ACHN (cell line): ENCODE measurements at regions not wholly inside any gene's neighbourhood (a gene's known extent, or its start where the extent isn't known, plus 50 kb on each side); places are given as distances from the start of the nearest gene placed in this dataset.
"Not testable (repeated sequence)": the region's sequence is repeated elsewhere in the genome, so short reads cannot be mapped to it uniquely, and the experiment has no call there.

Experiments used
- DNase-seq: peaks from one replicate; pipeline ENCODE4 v3.0.0-alpha.2; 2015
- in situ Hi-C: cut with HindIII; loops from 2 replicates; pipeline ENCODE4 v1.10.0; 2017; ENCODE audit warnings: low sequenced_read_pairs, low pct_ligation_motif_present, low pct_unique_long_range_greater_than_20kb

DNA sequence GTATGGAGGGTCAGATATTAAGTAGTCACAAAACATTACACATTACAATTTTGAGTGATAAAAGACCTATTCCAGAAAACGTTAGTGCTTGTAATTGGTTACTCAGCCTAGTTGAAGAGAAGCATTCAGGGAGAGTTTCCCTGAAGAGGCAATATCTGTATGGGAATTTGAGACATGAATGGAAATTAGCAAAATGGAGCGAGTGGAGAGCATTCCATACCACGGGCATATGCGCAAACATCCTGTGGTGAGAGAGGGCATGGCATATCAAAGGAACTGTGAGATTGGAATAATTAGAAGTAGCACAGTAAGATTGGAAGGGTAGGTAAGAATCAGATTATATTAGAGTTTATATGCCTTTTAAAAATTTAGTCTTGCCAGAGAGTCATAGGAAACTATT lies 867.9 kb downstream of the PRIM2 start:
- in situ Hi-C loops, DNase-seq: not testable (repeated sequence)

- in situ Hi-C loops, DNase-seq: not testable (repeated sequence)
These were observed 875.8 kb downstream of the PRIM2 start for GRCh38 chr6:58193209-58193608.

GRCh38 chr6:58198301-58198700 lies 880.9 kb downstream of the PRIM2 start:
- no peak for DNase-seq
- in situ Hi-C loops = no loop called here

GRCh38 chr6:58237124-58237523 lies 919.7 kb downstream of the PRIM2 start:
- in situ Hi-C loops, DNase-seq: not testable (repeated sequence)

GRCh38 chr6:58238421-58238820 lies 921.0 kb downstream of the PRIM2 start:
- DNase-seq, in situ Hi-C loops: not testable (repeated sequence)

DNA sequence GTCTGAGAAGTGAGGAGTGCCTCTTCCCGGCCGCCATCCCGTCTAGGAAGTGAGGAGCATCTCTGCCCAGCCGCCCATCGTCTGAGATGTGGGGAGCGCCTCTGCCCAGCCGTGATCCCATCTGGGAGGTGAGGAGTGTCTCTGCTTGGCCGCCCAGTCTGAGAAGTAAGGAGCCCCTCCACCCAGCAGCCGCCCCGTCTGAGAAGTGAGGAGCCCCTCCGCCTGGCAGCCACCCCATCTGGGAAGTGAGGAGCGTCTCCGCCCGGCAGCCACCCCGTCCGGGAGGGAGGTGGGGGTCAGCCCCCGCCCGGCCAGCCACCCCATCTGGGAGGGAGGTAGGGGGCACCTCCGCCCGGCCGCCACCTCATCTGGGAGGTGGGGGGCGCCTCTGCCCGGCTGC lies 940.2 kb downstream of the PRIM2 start:
- in situ Hi-C loops, DNase-seq: not testable (repeated sequence)

GRCh38 chr6:58290177-58290576 lies 972.7 kb downstream of the PRIM2 start:
- no peak for DNase-seq
- in situ Hi-C loops = no loop called here

- DNase-seq, in situ Hi-C loops: not testable (repeated sequence)
These were observed 973.9 kb downstream of the PRIM2 start for GRCh38 chr6:58291319-58291718.

DNA sequence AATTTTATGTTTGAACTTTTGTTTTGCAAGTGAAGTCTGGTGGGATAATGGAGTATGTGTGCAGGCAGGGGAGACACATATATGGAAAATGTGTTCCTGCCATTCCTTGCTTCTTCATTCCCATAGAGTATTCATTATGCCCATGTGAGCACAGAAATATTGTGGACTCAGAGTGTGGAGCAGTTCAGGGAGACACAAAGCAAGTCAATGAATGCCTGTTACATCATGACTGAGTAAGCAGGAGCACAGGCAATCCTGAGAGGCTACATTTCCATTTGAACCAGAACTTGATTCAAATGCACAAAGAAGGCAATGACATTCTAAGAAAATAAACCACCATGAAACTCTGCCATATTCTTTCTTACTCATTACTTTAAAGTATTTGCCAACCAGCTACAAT lies 990.5 kb downstream of the PRIM2 start:
- in situ Hi-C loops, DNase-seq: not testable (repeated sequence)

- in situ Hi-C loops, DNase-seq: not testable (repeated sequence)
These were observed 1014.7 kb downstream of the PRIM2 start for GRCh38 chr6:58332108-58332507.

DNA sequence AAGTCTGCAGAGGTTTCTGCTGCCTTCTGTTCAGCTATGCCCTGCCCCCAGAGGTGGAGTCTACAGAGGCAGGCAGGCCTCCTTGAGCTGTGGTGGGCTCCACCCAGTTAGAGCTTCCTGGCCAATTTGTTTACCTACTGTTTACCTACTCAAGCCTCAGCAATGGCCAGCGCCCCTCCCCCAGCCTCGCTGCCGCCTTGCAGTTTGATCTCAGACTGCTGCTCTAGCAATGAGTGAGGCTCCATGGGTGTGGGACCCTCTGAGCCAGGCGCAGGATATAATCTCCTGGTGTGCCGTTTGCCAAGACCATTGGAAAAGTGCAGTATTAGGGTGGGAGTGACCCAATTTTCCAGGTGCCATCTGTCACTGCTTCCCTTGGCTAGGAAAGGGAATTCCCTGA lies 1024.9 kb downstream of the PRIM2 start:
- DNase-seq, in situ Hi-C loops: not testable (repeated sequence)

- in situ Hi-C loops = not testable (repeated sequence)
These were observed 1030.1 kb downstream of the PRIM2 start for GRCh38 chr6:58347534-58347933.

GRCh38 chr6:58351619-58352018 lies 1034.2 kb downstream of the PRIM2 start:
- DNase-seq, in situ Hi-C loops: not testable (repeated sequence)

More at GRCh38 chr6:58347534-58347933, 1030.1 kb downstream of the PRIM2 start:
- not testable (repeated sequence) for DNase-seq

GRCh38 chr6:58358452-58358851 lies 1041.0 kb downstream of the PRIM2 start:
- DNase-seq, in situ Hi-C loops: not testable (repeated sequence)

- not testable (repeated sequence) for DNase-seq
These were observed 1048.4 kb downstream of the PRIM2 start for GRCh38 chr6:58365856-58366255.

GRCh38 chr6:58406659-58407058 lies 1089.2 kb downstream of the PRIM2 start:
- in situ Hi-C loops, DNase-seq: not testable (repeated sequence)

More at GRCh38 chr6:58365856-58366255, 1048.4 kb downstream of the PRIM2 start:
- in situ Hi-C loops = not testable (repeated sequence)

DNA sequence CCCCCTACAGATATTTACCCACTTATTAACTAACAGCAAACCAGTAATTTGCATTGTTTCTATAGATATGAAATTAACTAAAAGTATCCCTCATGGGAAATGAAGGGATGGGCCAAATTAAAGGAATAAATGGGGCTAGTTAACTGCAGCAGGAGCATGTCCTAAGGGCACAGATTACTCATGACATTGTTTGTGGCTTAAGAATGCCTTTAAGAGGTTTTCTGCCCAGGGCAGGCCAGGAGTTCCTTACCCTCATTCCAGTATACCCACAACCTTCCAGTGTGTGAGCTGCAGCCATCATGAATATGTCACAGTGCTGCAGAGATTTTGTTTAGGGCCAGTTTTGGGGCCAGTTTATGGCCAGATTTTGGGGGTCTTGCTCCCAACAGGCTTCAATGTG lies 1101.9 kb downstream of the PRIM2 start:
- no peak for DNase-seq
- in situ Hi-C loops = no loop called here
